HuH-7.5 (cell line): ENCODE measurements at regions not wholly inside any gene's neighbourhood (a gene's known extent, or its start where the extent isn't known, plus 50 kb on each side); places are given as distances from the start of the nearest gene placed in this dataset.
"Not testable (repeated sequence)": the region's sequence is repeated elsewhere in the genome, so short reads cannot be mapped to it uniquely, and the experiment has no call there.

ENCODE experiments used
- DNase-seq: peaks from one replicate; pipeline ENCODE4 v3.0.0; 2011; ENCODE audit warnings: low spot score

- no peak for DNase-seq
Measured at GRCh38 chr13:65597839-65598818, 1632.0 kb downstream of the PCDH9 start.

GRCh38 chr13:65595916-65596315 is 1634.2 kb downstream of the PCDH9 start:
- DNase-seq = no peak

- DNase-seq = no peak
Measured at GRCh38 chr13:65594298-65594781, 1635.8 kb downstream of the PCDH9 start.

- no peak for DNase-seq
Measured at GRCh38 chr13:65593298-65593874, 1636.8 kb downstream of the PCDH9 start.

GRCh38 chr13:65592731-65593130 is 1637.4 kb downstream of the PCDH9 start:
- DNase-seq = no peak

GRCh38 chr13:65585346-65585745 is 1644.8 kb downstream of the PCDH9 start:
- DNase-seq = no peak

GRCh38 chr13:65584126-65584525 is 1646.0 kb downstream of the PCDH9 start:
- DNase-seq = no peak

GRCh38 chr13:65582160-65582559 is 1648.0 kb downstream of the PCDH9 start:
- no peak for DNase-seq

GRCh38 chr13:65564561-65564960 is 1665.6 kb downstream of the PCDH9 start:
- DNase-seq = not testable (repeated sequence)

- DNase-seq = no peak
Measured at GRCh38 chr13:65562305-65562704, 1667.8 kb downstream of the PCDH9 start.

GRCh38 chr13:65560936-65561335 is 1669.2 kb downstream of the PCDH9 start:
- no peak for DNase-seq

- DNase-seq = no peak
Measured at GRCh38 chr13:65555962-65556361, 1674.2 kb downstream of the PCDH9 start.

- peak; percentile 6 for DNase-seq
Measured at GRCh38 chr13:65553096-65553727, 1676.9 kb downstream of the PCDH9 start.

GRCh38 chr13:65551208-65551607 is 1678.9 kb downstream of the PCDH9 start:
- DNase-seq = no peak

- DNase-seq = no peak
Measured at GRCh38 chr13:65540175-65540574, 1690.0 kb downstream of the PCDH9 start.

- no peak for DNase-seq
Measured at GRCh38 chr13:65535370-65535769, 1694.8 kb downstream of the PCDH9 start.

GRCh38 chr13:65532231-65532630 is 1697.9 kb downstream of the PCDH9 start:
- no peak for DNase-seq

- no peak for DNase-seq
Measured at GRCh38 chr13:65530688-65531087, 1699.4 kb downstream of the PCDH9 start.

GRCh38 chr13:65529541-65529940 is 1700.6 kb downstream of the PCDH9 start:
- DNase-seq = no peak

GRCh38 chr13:65508745-65509144 is 1721.4 kb downstream of the PCDH9 start:
- no peak for DNase-seq

GRCh38 chr13:65508338-65508737 is 1721.8 kb downstream of the PCDH9 start:
- DNase-seq = no peak

- no peak for DNase-seq
Measured at GRCh38 chr13:65505941-65506340, 1724.2 kb downstream of the PCDH9 start.

GRCh38 chr13:65504213-65504612 is 1725.9 kb downstream of the PCDH9 start:
- DNase-seq = no peak
